ENCODE measurements at regions not wholly inside any gene's neighbourhood (a gene's known extent, or its start where the extent isn't known, plus 50 kb on each side); places are given as distances from the start of the nearest gene placed in this dataset.
A peak's percentile ranks its signal among the peaks of the same experiment; 100 is the strongest.

DNA sequence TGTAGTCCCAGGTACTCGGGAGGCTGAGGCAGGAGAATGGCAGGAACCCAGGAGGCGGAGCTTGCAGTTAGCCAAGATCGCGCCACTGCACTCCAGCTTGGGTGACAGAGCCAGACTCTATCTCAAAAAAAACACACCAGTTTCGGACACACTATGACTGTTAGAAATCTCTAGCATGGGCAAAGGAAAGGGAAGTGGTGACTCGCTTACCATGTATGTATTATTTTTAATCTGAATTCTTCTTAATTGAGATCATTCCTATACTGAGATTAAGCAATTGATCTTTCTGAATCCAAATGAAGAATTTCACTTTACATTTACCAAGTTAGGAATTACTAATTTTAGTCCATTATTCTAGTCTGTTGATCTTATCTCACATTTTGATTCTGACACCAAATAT, 459.2 kb upstream of the ALCAM start:
- H3K27ac ChIP-seq, result no peak overlapping the region
- no peaks in the 10 kb centered on the region for H3K9me3 ChIP-seq
- no peak for TF ChIP-seq POLR2A (IDR thresholded peaks at IDR 0.05)
- TF ChIP-seq, protein P1, sequence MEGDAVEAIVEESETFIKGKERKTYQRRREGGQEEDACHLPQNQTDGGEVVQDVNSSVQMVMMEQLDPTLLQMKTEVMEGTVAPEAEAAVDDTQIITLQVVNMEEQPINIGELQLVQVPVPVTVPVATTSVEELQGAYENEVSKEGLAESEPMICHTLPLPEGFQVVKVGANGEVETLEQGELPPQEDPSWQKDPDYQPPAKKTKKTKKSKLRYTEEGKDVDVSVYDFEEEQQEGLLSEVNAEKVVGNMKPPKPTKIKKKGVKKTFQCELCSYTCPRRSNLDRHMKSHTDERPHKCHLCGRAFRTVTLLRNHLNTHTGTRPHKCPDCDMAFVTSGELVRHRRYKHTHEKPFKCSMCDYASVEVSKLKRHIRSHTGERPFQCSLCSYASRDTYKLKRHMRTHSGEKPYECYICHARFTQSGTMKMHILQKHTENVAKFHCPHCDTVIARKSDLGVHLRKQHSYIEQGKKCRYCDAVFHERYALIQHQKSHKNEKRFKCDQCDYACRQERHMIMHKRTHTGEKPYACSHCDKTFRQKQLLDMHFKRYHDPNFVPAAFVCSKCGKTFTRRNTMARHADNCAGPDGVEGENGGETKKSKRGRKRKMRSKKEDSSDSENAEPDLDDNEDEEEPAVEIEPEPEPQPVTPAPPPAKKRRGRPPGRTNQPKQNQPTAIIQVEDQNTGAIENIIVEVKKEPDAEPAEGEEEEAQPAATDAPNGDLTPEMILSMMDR (IDR thresholded peaks at IDR 0.05), result no peak
- H3K27me3 ChIP-seq, result no peaks in the 10 kb centered on the region
- intact Hi-C loops (cut with DNase I), result no loop called here
- ATAC-seq, result no peak
- WGBS, 2 donors, result 84 to 92% methylated on average over 6 of the region's 6 CpGs
- no peaks in the 10 kb centered on the region for H3K36me3 ChIP-seq (replicated peaks in 1 of 2; ENCODE audit: insufficient read depth in 1 of 2, low read depth in 2 of 2)
- H3K4me3 ChIP-seq, result no peak overlapping the region
- DNase-seq, result no peak
- H3K4me1 ChIP-seq, result no peaks in the 10 kb centered on the region

DNA sequence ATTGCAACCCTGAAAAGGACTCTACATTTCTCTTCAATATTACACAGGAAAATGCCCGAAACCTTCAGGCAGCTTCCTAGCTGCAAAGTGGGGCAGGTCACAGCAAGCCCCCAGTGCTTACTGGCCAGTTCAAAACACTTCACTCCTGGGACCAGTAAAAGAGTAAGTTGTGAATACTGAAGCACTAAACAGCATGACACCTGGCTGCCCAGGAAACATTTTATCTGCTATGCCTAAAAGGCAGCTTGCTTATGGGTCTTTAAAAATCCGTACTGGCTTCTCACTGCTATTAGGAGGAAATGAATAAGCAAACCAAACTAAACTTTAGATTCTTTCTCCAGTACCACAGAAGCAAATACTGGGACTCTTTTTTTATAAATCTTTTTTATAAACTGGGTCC, 457.9 kb upstream of the ALCAM start:
- no peaks in the 10 kb centered on the region for H3K4me1 ChIP-seq
- ATAC-seq (no peak), DNase-seq (no peak)
- TF ChIP-seq, protein P1 (IDR thresholded peaks at IDR 0.05), result no peak
- no peak for TF ChIP-seq POLR2A (IDR thresholded peaks at IDR 0.05)
- no peaks in the 10 kb centered on the region for H3K27me3 ChIP-seq
- no peak overlapping the region for H3K27ac ChIP-seq
- H3K4me3 ChIP-seq, result no peak overlapping the region
- H3K36me3 ChIP-seq (replicated peaks in 1 of 2; ENCODE audit: insufficient read depth in 1 of 2, low read depth in 2 of 2), result no peaks in the 10 kb centered on the region
- no peaks in the 10 kb centered on the region for H3K9me3 ChIP-seq
- WGBS, 2 donors, result 64 to 73% methylated on average over 2 of the region's 2 CpGs
- intact Hi-C loops (cut with DNase I), result no loop called here

DNA sequence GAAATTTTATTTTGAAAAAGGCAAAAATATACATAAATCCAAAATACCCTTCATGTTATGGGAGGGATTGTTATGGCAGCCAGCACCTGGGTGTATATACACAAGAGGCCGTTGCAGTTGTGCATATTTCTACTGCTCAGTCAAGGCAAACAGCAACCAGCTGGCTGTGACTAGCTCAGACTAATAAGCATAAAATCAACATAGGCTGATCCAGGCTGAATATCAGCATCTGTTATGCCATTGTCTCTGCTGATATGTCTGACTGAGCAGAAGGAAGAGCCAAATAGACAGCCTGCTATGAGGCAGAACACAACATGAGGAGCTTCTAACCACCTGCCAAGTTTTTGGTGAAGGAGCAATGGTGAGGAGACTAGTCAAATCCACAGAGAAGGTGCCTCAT, 457.5 kb upstream of the ALCAM start:
- intact Hi-C loops (cut with DNase I), result no loop called here
- H3K36me3 ChIP-seq (replicated peaks in 1 of 2; ENCODE audit: insufficient read depth in 1 of 2, low read depth in 2 of 2), result no peaks in the 10 kb centered on the region
- no peaks in the 10 kb centered on the region for H3K27me3 ChIP-seq
- H3K4me3 ChIP-seq, result no peak overlapping the region
- DNase-seq (peak in 1 of 4 donors; percentile 13), ATAC-seq (no peak)
- WGBS, 2 donors, result 5 to 17% methylated on average over 1 of the region's 1 CpG
- TF ChIP-seq, protein P1 (IDR thresholded peaks at IDR 0.05), result no peak
- no peak for TF ChIP-seq POLR2A (IDR thresholded peaks at IDR 0.05)
- no peak overlapping the region for H3K27ac ChIP-seq
- H3K4me1 ChIP-seq, result no peaks in the 10 kb centered on the region
- H3K9me3 ChIP-seq, result no peaks in the 10 kb centered on the region

DNA sequence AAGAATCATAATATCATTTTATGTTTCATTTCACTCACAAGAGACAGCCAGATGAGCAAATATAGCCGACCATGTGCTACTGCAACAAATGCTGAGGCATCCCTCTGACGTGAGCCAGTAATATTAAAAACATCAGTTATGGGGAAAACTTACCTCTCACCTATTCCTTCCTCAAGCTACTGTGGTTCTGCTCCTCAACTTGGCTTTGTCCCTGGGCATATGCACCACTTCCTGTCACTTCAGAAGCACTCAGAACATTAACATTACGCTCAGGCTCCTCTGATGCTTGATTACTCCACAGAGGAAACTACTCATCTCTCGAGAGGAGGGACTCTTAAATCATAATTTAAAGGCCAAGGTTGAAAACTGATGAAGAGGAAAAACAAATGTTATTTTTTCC, 457.0 kb upstream of the ALCAM start:
- intact Hi-C loops (cut with DNase I), result no loop called here
- no peaks in the 10 kb centered on the region for H3K4me1 ChIP-seq
- TF ChIP-seq, protein P1 (IDR thresholded peaks at IDR 0.05), result no peak
- no peak for TF ChIP-seq POLR2A (IDR thresholded peaks at IDR 0.05)
- no peak overlapping the region for H3K27ac ChIP-seq
- no peak overlapping the region for H3K4me3 ChIP-seq
- 57 to 60% methylated on average over 4 of the region's 4 CpGs for WGBS, 2 donors
- ATAC-seq (no peak), DNase-seq (no peak)
- no peaks in the 10 kb centered on the region for H3K36me3 ChIP-seq (replicated peaks in 1 of 2; ENCODE audit: insufficient read depth in 1 of 2, low read depth in 2 of 2)
- no peaks in the 10 kb centered on the region for H3K27me3 ChIP-seq
- no peaks in the 10 kb centered on the region for H3K9me3 ChIP-seq

DNA sequence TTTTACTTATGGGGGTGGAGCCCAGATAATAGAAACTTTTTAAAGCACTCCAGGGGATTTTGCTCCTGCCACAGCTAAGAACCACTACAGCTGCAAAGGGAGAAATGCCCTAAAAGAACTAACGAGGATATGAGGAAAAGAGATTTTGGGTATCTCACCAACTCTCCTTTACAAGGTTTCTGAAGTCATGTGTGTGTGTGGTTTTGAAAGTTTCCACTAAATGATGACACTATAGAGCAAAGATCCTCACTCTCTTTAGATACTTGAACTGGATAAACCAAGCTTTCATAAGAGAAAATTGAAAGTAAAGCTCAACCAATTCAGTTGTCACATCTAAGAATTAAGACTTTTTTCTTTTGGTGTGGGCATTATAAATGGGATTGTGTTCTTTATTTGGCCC, 455.3 kb upstream of the ALCAM start:
- no peak overlapping the region for H3K4me3 ChIP-seq
- H3K9me3 ChIP-seq, result no peaks in the 10 kb centered on the region
- no peak for TF ChIP-seq POLR2A (IDR thresholded peaks at IDR 0.05)
- TF ChIP-seq, protein P1 (IDR thresholded peaks at IDR 0.05), result no peak
- H3K27ac ChIP-seq, result no peak overlapping the region
- no peaks in the 10 kb centered on the region for H3K36me3 ChIP-seq (replicated peaks in 1 of 2; ENCODE audit: insufficient read depth in 1 of 2, low read depth in 2 of 2)
- no peaks in the 10 kb centered on the region for H3K4me1 ChIP-seq
- DNase-seq (no peak), ATAC-seq (no peak)
- WGBS, 2 donors, result 33 to 49% methylated on average over 1 of the region's 1 CpG
- no peaks in the 10 kb centered on the region for H3K27me3 ChIP-seq
- intact Hi-C loops (cut with DNase I), result no loop called here

Measured in body of pancreas (tissue), 4 donors.